AG10803 (cell line): ENCODE measurements at regions not wholly inside any gene's neighbourhood (a gene's known extent, or its start where the extent isn't known, plus 50 kb on each side); places are given as distances from the start of the nearest gene placed in this dataset.
"Not testable (repeated sequence)": the region's sequence is repeated elsewhere in the genome, so short reads cannot be mapped to it uniquely, and the experiment has no call there.

Source experiments
- DNase-seq: peaks from one replicate; pipeline ENCODE4 v3.0.0; 2010; ENCODE audit warnings: low read depth
- H3K4me3 ChIP-seq: 2 replicates; pipeline ENCODE4 v1.5.1; 2011; ENCODE audit warnings: mild to moderate bottlenecking, low read length, control low read depth
- CTCF ChIP-seq: conservative IDR thresholded peaks from 2 replicates; pipeline ENCODE4 v1.5.1; 2011; ENCODE audit warnings: mild to moderate bottlenecking, low read length, control low read depth, inconsistent platforms

GRCh38 chr6:81120280-81120679 lies 632.2 kb downstream of the TENT5A start:
- no peak for DNase-seq
- H3K4me3 ChIP-seq = no peak overlapping the region
- TF ChIP-seq CTCF = no peak

GRCh38 chr6:81105998-81106397 lies 646.5 kb downstream of the TENT5A start:
- DNase-seq = peak; percentile 29
- peak; percentile 38; the same call in 1 of the 2 replicates for TF ChIP-seq CTCF
- H3K4me3 ChIP-seq = no peak overlapping the region

- no peak for TF ChIP-seq CTCF
- no peak for DNase-seq
Measured at GRCh38 chr6:81098109-81098814, 654.2 kb downstream of the TENT5A start.

GRCh38 chr6:81096464-81096863 lies 656.0 kb downstream of the TENT5A start:
- DNase-seq, H3K4me3 ChIP-seq: not testable (repeated sequence)

More at GRCh38 chr6:81098109-81098814, 654.2 kb downstream of the TENT5A start:
- H3K4me3 ChIP-seq = no peak overlapping the region

- TF ChIP-seq CTCF = no peak
- no peak for DNase-seq
- H3K4me3 ChIP-seq = no peak overlapping the region
Measured at GRCh38 chr6:81093051-81093450, 659.4 kb downstream of the TENT5A start.

- no peak for DNase-seq
- no peak for TF ChIP-seq CTCF
- H3K4me3 ChIP-seq = no peak overlapping the region
Measured at GRCh38 chr6:81088145-81088544, 664.3 kb downstream of the TENT5A start.

- no peak overlapping the region for H3K4me3 ChIP-seq
- TF ChIP-seq CTCF = no peak
- no peak for DNase-seq
Measured at GRCh38 chr6:81086991-81087390, 665.5 kb downstream of the TENT5A start.
